Fibroblast of lung (primary cell): ENCODE measurements at regions not wholly inside any gene's neighbourhood (a gene's known extent, or its start where the extent isn't known, plus 50 kb on each side); places are given as distances from the start of the nearest gene placed in this dataset.

Source experiments
- DNase-seq, 2 donors: peaks; one replicate each; pipeline versions ENCODE4 v3.0.0 to v3.0.0-alpha.2; 2010; ENCODE audit warnings: low read depth in 2 of 2
- H2AFZ ChIP-seq: 2 replicates; pipeline ENCODE4 v1.5.1; 2012; ENCODE audit warnings: low read length, control low read depth, inconsistent platforms
- H3K27ac ChIP-seq: 2 replicates; pipeline ENCODE4 v1.5.1; 2011; ENCODE audit warnings: low read length, control low read depth; ENCODE audit not compliant: insufficient read depth
- H3K27me3 ChIP-seq: 2 replicates; pipeline ENCODE4 v1.5.1; 2011; ENCODE audit warnings: mild to moderate bottlenecking, low read length; ENCODE audit not compliant: control insufficient read depth, insufficient read depth
- H3K36me3 ChIP-seq: 2 replicates; pipeline ENCODE4 v1.5.1; 2011; ENCODE audit warnings: low read length; ENCODE audit not compliant: control insufficient read depth, insufficient read depth
- H3K4me1 ChIP-seq: 2 replicates; pipeline ENCODE4 v1.5.1; 2011; ENCODE audit warnings: low read length; ENCODE audit not compliant: control insufficient read depth, insufficient read depth; ENCODE audit errors: extremely low read depth
- H3K4me2 ChIP-seq: 2 replicates; pipeline ENCODE4 v1.5.1; 2011; ENCODE audit warnings: low read length, control low read depth; ENCODE audit not compliant: insufficient read depth; ENCODE audit errors: extremely low read depth
- H3K4me3 ChIP-seq, 4 experiments: fragments of 200-600 bp in 1 of 4; sonication (generic) in 1 of 4; replicated peaks in 1 of 4; 2 replicates each; pipeline ENCODE4 v1.5.1; 2011 to 2016; ENCODE audit warnings: low read length in 4 of 4, low read depth in 3 of 4, mild to moderate bottlenecking in 3 of 4, control low read depth in 2 of 4, inconsistent platforms in 1 of 4, mixed read lengths in 1 of 4; ENCODE audit not compliant: insufficient read depth in 1 of 4; ENCODE audit errors: control extremely low read depth in 1 of 4
- H3K79me2 ChIP-seq: 2 replicates; pipeline ENCODE4 v1.5.1; 2012; ENCODE audit warnings: mild to moderate bottlenecking, low read length, inconsistent platforms; ENCODE audit not compliant: control insufficient read depth, insufficient read depth
- H3K9ac ChIP-seq: 2 replicates; pipeline ENCODE4 v1.5.1; 2011; ENCODE audit warnings: mild to moderate bottlenecking, low read length, control low read depth; ENCODE audit not compliant: insufficient read depth
- H3K9me3 ChIP-seq: 2 replicates; pipeline ENCODE4 v1.5.1; 2012; ENCODE audit warnings: low read depth, low read length; ENCODE audit not compliant: control insufficient read depth, insufficient read depth
- H4K20me1 ChIP-seq: 2 replicates; pipeline ENCODE4 v1.5.1; 2011; ENCODE audit warnings: low read length; ENCODE audit not compliant: control insufficient read depth, insufficient read depth; ENCODE audit errors: extremely low read depth
- EZH2 ChIP-seq: IDR thresholded peaks from 2 replicates; pipeline ENCODE4 v1.5.1; 2012; ENCODE audit warnings: low read length, control low read depth, mild to moderate bottlenecking; ENCODE audit errors: missing control alignments
- TF ChIP-seq, protein P1 (sequence below), 2 donors: IDR thresholded peaks in 1 of 2; conservative IDR thresholded peaks in 1 of 2; 1 replicate in 1 of 2; 2 replicates in 1 of 2; pipeline ENCODE4 v1.5.1; 2011 to 2012; ENCODE audit warnings: low read length in 2 of 2, control low read depth in 1 of 2, inconsistent platforms in 1 of 2, low read depth in 1 of 2, mild to moderate bottlenecking in 1 of 2

DNA sequence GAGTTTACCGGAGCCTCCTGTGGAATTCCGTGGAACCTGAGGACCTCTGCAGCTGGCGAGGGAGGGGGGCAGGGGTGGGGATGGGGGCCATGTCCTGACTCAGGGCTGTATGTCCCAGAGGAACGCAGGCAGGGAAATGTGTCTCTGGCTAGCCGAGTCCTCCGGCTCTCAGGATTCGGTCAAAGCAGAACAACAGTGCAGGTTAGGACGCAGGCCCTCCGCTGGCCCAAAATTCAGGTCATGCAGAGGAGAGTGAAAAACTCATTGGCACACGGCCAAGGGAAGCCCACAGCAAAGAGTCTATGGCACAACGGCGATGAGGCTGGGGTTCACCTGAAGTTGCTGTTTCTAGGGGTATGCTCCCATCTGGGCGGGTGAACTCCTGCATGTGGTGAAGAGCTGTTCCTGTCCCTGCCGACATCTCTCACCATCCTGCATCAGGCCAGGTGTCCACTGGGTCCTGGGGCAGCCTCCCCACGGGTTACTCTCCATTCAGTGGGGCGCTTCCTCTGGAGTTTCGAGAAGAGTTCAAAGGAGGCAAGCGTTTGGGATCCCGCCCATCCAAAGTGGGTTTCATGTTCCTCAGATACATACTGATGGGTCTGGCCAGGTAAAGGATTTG lies 1055.3 kb downstream of the BRD1 start:
- H3K27me3 ChIP-seq: no peaks in the 10 kb centered on the region
- no peak overlapping the region for H3K27ac ChIP-seq

DNA sequence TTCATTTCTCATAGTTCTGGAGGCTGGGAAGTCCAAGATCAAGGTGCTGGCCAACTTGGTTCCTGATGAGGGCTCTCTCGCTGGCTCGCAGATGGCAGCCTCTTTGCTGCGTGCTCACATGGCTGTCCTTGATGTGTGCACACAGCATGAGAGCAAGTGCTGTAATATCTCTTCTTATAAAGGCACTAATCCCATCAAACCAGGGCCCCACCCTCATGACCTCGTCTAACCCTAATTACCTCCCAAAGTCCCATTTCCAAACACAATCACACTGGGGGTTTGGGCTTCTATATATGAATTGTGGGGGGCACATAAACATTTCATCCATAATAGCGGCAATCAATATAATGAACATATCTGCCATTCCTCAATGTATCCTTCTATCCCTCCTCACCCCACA lies 1062.1 kb downstream of the BRD1 start:
- no peak for DNase-seq
- H2AFZ ChIP-seq: no peak overlapping the region
- H3K9ac ChIP-seq: no peak overlapping the region
- H3K4me2 ChIP-seq: no peak overlapping the region
- TF ChIP-seq, protein P1, sequence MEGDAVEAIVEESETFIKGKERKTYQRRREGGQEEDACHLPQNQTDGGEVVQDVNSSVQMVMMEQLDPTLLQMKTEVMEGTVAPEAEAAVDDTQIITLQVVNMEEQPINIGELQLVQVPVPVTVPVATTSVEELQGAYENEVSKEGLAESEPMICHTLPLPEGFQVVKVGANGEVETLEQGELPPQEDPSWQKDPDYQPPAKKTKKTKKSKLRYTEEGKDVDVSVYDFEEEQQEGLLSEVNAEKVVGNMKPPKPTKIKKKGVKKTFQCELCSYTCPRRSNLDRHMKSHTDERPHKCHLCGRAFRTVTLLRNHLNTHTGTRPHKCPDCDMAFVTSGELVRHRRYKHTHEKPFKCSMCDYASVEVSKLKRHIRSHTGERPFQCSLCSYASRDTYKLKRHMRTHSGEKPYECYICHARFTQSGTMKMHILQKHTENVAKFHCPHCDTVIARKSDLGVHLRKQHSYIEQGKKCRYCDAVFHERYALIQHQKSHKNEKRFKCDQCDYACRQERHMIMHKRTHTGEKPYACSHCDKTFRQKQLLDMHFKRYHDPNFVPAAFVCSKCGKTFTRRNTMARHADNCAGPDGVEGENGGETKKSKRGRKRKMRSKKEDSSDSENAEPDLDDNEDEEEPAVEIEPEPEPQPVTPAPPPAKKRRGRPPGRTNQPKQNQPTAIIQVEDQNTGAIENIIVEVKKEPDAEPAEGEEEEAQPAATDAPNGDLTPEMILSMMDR (conservative IDR thresholded peaks at IDR 0.05 in 1 of 2, IDR thresholded peaks at IDR 0.05 in 1 of 2; ENCODE audit: low read depth in 1 of 2, low read length in 2 of 2): no peak
- no peak for TF ChIP-seq EZH2
- H3K4me1 ChIP-seq: no peaks in the 10 kb centered on the region
- no peak overlapping the region for H3K27ac ChIP-seq
- H3K9me3 ChIP-seq: no peaks in the 10 kb centered on the region
- H3K4me3 ChIP-seq: no peak overlapping the region
- no peaks in the 10 kb centered on the region for H3K27me3 ChIP-seq
- H3K79me2 ChIP-seq: no peaks in the 10 kb centered on the region
- H3K36me3 ChIP-seq: no peaks in the 10 kb centered on the region
- H4K20me1 ChIP-seq: no peaks in the 10 kb centered on the region

More for the DNA sequence above, 1055.3 kb downstream of the BRD1 start:
- Histone ChIP-seq H3K36me3 (no peaks in the 10 kb centered on the region), H3K9ac (no peak overlapping the region), H3K4me3 (no peak overlapping the region), H3K9me3 (peaks cover under 1% of the 10 kb centered on the region), H2AFZ (no peak overlapping the region), H3K4me2 (no peak overlapping the region), H4K20me1 (no peaks in the 10 kb centered on the region), H3K79me2 (no peaks in the 10 kb centered on the region), H3K4me1 (no peaks in the 10 kb centered on the region)
- TF ChIP-seq, protein P1 (conservative IDR thresholded peaks at IDR 0.05 in 1 of 2, IDR thresholded peaks at IDR 0.05 in 1 of 2; ENCODE audit: low read depth in 1 of 2, low read length in 2 of 2): no peak
- TF ChIP-seq EZH2: no peak
- no peak for DNase-seq

DNA sequence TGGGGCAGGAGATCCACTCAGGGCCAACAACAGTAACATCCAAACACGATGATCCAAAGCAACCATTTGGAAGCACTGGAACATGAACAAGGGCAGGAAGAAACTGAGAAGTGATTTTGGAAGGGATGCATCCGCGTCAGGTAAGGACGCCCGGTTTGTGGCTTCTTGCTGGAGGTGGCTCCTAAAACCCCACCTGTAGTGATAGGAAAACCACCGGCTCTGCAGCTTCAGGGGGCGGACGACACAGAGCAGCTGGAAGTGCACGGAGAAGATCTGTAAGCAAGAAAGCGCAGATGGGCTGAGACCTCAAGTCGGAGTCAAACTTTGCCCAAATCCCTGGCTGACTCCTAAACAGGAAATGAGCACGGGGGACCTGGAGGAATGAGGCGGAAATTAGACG lies 1066.1 kb downstream of the BRD1 start:
- H3K27ac ChIP-seq: no peak overlapping the region
- H4K20me1 ChIP-seq: no peaks in the 10 kb centered on the region
- no peaks in the 10 kb centered on the region for H3K36me3 ChIP-seq
- H3K4me1 ChIP-seq: no peaks in the 10 kb centered on the region
- H2AFZ ChIP-seq: no peak overlapping the region
- no peak overlapping the region for H3K4me3 ChIP-seq
- no peaks in the 10 kb centered on the region for H3K9me3 ChIP-seq
- H3K9ac ChIP-seq: no peak overlapping the region
- no peaks in the 10 kb centered on the region for H3K27me3 ChIP-seq
- TF ChIP-seq, protein P1 (conservative IDR thresholded peaks at IDR 0.05 in 1 of 2, IDR thresholded peaks at IDR 0.05 in 1 of 2; ENCODE audit: low read depth in 1 of 2, low read length in 2 of 2): no peak
- TF ChIP-seq EZH2: no peak
- DNase-seq: no peak
- H3K4me2 ChIP-seq: no peak overlapping the region
- no peaks in the 10 kb centered on the region for H3K79me2 ChIP-seq
